ENCODE measurements at regions not wholly inside any gene's neighbourhood (a gene's known extent, or its start where the extent isn't known, plus 50 kb on each side); places are given as distances from the start of the nearest gene placed in this dataset.
A peak's percentile ranks its signal among the peaks of the same experiment; 100 is the strongest.
"Not testable (repeated sequence)": the region's sequence is repeated elsewhere in the genome, so short reads cannot be mapped to it uniquely, and the experiment has no call there.

- DNase-seq = not testable (repeated sequence)
Measured at GRCh38 chr9:41075671-41076070, 52.8 kb downstream of the FOXD4L6 start.

GRCh38 chr9:41074356-41074942, 54.0 kb downstream of the FOXD4L6 start:
- peak; percentile 70 for DNase-seq

GRCh38 chr9:41073471-41074243, 54.8 kb downstream of the FOXD4L6 start:
- not testable (repeated sequence) for DNase-seq

- DNase-seq = peak; percentile 64
Measured at GRCh38 chr9:41064125-41064795, 64.2 kb downstream of the FOXD4L6 start.

- not testable (repeated sequence) for DNase-seq
Measured at GRCh38 chr9:41063243-41063642, 65.2 kb downstream of the FOXD4L6 start.

- not testable (repeated sequence) for DNase-seq
Measured at GRCh38 chr9:41059603-41060002, 68.9 kb downstream of the FOXD4L6 start.

GRCh38 chr9:41053666-41054363, 74.7 kb downstream of the FOXD4L6 start:
- DNase-seq = not testable (repeated sequence)

GRCh38 chr9:41048672-41049071, 79.8 kb downstream of the FOXD4L6 start:
- not testable (repeated sequence) for DNase-seq

GRCh38 chr9:41047792-41048191, 80.7 kb downstream of the FOXD4L6 start:
- not testable (repeated sequence) for DNase-seq

GRCh38 chr9:41044930-41045329, 83.6 kb downstream of the FOXD4L6 start:
- DNase-seq = not testable (repeated sequence)

- not testable (repeated sequence) for DNase-seq
Measured at GRCh38 chr9:41043433-41043832, 85.0 kb downstream of the FOXD4L6 start.

GRCh38 chr9:41042111-41042510, 86.4 kb downstream of the FOXD4L6 start:
- DNase-seq = not testable (repeated sequence)

- not testable (repeated sequence) for DNase-seq
Measured at GRCh38 chr9:41040705-41041342, 87.7 kb downstream of the FOXD4L6 start.

- DNase-seq = not testable (repeated sequence)
Measured at GRCh38 chr9:41035276-41035675, 93.2 kb downstream of the FOXD4L6 start.

GRCh38 chr9:41034699-41035197, 93.7 kb downstream of the FOXD4L6 start:
- not testable (repeated sequence) for DNase-seq

- DNase-seq = not testable (repeated sequence)
Measured at GRCh38 chr9:41033877-41034276, 94.6 kb downstream of the FOXD4L6 start.

- DNase-seq = not testable (repeated sequence)
Measured at GRCh38 chr9:41033360-41033759, 95.1 kb downstream of the FOXD4L6 start.

- not testable (repeated sequence) for DNase-seq
Measured at GRCh38 chr9:41026912-41027676, 101.4 kb downstream of the FOXD4L6 start.

GRCh38 chr9:41022365-41022764, 106.1 kb downstream of the FOXD4L6 start:
- not testable (repeated sequence) for DNase-seq

GRCh38 chr9:41019858-41020562, 108.5 kb downstream of the FOXD4L6 start:
- DNase-seq = not testable (repeated sequence)

- DNase-seq = not testable (repeated sequence)
Measured at GRCh38 chr9:41018948-41019347, 109.5 kb downstream of the FOXD4L6 start.

Data from activated CD8-positive, alpha-beta memory T cell treated with anti-CD3 and anti-CD28 coated beads for 24 hours (primary cell).